Raji (cell line): ENCODE measurements at regions not wholly inside any gene's neighbourhood (a gene's known extent, or its start where the extent isn't known, plus 50 kb on each side); places are given as distances from the start of the nearest gene placed in this dataset.

Experiments used
- POLR2A ChIP-seq: IDR thresholded peaks from 2 replicates; pipeline ENCODE4 v1.6.1; 2011; ENCODE audit warnings: low read depth, low read length, control low read depth; ENCODE audit not compliant: insufficient read depth

DNA sequence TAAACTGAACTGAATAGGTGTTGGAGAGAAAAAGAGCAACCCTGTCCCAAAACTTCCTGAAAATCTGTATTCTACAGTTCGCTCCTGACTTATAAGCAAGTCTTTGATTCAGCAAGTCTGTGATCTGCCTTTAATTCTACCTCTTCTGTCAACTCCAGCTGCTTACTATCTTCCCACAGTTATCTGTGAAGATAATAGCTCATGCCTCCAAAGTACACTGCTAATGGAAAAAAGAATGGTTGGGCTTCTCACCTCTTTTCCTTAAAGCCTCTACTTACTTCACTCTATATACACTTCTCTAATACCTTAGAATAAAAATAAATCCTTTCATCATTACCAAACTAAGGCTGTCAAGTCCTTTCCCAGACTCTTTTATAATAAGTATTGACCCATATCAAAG is 391.5 kb upstream of the MIR17HG start:
- no peak for TF ChIP-seq POLR2A

DNA sequence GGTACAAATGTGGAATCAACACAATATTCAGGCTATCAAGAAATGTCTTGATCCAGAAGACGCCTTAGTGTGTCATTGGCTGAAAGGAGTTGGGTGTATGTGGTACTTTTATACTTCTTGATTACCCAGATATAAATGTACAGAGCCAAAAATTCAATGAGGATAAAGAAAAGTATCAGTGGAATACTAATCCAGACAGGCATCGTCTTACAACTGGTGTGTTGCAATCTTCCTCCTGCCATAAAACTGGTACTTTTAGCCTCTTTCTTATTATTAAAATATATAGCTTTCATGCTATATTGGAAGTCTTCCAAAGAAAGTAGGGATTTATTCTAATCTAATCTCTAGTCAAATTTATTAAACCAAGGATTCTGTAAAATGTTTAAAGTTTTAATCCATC is 388.6 kb upstream of the MIR17HG start:
- no peak for TF ChIP-seq POLR2A

DNA sequence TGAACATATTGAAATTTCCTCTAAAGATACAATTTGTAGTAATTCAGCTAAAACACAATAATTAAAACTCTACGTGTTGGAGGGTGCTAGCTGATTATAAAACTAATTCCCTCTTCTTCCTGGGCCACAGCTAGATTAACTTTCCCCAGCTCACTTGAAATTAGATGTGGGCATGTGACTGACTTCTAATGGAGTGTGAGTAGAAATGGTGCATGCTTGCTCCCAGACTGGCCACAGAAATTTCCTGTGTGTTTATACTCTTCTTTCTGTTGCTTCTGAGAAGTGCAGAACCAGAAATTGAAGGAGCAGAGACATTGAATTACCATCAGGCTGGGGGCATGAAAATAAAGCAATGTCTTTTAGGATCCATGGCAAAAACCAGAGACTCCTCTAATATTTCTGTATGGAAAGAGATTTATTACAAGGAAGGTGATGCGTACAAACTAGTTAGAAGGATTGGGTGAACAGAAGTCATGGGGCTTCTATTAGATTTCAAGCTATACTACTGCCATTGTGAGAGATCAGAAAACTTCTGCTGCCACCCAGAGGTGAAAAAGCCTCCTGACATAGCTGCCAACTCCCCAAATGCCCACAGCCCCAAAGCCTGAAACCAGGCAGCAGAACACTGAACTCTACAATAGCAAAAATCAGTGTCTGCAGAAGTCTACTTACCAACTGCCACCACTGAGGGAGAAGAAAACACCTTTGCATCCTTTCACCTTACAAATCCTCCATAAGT is 379.2 kb upstream of the MIR17HG start:
- TF ChIP-seq POLR2A: no peak

DNA sequence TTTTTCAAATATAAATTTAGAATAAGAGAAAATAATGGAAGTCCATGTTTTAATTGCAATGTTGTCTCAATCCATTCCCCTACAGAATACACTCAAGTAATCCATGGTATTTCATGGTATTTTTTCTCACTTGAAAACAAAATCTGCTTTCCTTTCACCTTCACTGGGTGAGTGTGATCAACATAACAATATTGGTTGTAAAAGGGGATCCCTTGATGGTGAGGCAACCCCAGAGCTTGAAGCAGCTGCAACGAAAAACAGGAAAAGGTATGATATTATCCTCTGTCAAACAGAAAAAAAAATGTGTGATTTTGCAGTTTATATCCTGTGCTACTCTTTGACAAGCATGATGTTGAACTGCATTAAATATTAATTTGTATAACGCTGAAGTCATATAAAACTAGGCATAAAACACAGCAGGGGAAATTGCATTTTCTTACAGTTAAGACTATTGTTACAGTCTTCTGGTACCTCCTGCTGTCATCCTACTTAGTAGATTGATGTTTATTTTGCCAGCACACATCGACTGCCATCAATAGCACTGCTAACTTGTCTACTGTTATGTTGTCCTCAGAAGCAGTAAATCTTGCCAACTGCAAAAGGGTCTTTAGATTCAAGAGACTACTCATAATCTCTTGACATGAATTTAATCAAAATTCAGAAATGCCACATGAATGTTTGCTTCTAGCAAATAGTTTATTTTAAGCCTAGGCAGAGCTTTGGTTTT is 373.1 kb upstream of the MIR17HG start:
- TF ChIP-seq POLR2A: no peak

GRCh38 chr13:90979059-90979458 is 368.4 kb upstream of the MIR17HG start:
- TF ChIP-seq POLR2A: no peak

GRCh38 chr13:90984756-90985155 is 362.7 kb upstream of the MIR17HG start:
- no peak for TF ChIP-seq POLR2A

- no peak for TF ChIP-seq POLR2A
Observed at GRCh38 chr13:90995001-90995400, 352.5 kb upstream of the MIR17HG start.

GRCh38 chr13:90995614-90996013 is 351.9 kb upstream of the MIR17HG start:
- TF ChIP-seq POLR2A: no peak

DNA sequence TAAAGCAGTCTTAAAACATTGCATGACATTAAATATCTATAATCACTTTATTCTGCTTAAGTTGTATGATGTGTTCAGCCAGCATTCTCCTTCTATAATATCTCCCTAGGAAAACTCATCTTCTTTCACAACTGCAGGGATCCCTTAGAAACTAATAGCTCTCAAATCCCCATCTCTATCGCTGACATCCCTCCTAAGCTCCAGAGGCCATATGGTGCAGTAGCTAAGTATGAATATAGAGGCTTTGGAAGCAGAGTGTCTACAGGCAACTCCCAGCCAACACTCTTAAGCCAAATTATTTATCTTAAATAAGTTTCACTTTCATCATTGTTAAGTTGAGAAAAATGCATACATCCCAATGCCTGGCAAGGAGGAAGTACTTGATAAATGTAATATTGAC is 349.5 kb upstream of the MIR17HG start:
- no peak for TF ChIP-seq POLR2A

GRCh38 chr13:90999401-90999800 is 348.1 kb upstream of the MIR17HG start:
- TF ChIP-seq POLR2A: no peak

GRCh38 chr13:91001371-91001770 is 346.1 kb upstream of the MIR17HG start:
- no peak for TF ChIP-seq POLR2A

DNA sequence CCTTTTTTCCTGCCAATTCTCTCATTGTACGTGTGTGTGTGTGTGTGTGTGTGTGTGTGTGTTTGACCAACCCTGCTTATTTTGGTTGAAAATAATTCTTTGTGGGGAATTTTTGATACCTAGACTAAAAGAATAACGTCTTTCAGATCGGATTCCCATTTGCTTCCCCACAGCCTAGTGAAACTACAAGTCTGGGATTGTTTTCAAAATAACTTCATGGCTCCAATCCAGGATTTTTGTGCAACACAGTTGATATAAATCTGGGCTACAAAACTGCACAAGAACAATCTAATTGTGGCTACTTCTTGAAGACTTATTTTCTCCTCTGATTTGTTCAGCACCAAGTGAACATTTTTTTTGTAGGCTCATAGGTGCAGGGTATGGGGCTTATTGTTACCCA is 332.8 kb upstream of the MIR17HG start:
- no peak for TF ChIP-seq POLR2A

DNA sequence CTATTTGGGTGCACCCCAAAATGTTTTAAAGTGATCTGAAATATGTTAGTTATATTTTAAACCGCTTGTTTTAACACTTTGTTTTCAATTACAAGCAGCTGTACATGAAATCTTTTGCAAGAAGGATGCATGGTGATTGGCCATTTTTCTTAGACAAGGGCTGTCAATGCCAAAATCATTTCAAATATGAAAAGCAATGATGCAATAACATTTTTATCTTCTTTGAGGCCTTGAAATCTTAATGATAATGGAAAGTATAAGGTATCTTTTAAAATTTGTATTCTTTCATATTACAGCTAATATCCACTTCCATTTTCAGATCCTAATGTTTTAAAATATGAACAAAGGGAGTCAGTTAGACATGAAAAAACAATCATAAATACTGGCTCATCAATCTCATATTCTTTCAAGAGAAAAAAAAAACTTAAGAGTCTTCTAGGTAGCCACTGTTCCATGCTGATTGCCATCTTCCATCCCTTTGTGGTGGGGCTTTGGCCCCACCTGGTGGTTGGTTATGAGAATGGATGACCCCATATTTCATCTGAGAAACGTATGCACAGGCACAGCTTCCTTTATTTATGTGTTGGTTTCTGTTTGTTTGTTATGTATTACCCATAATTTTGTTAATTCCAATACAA is 330.3 kb upstream of the MIR17HG start:
- no peak for TF ChIP-seq POLR2A

DNA sequence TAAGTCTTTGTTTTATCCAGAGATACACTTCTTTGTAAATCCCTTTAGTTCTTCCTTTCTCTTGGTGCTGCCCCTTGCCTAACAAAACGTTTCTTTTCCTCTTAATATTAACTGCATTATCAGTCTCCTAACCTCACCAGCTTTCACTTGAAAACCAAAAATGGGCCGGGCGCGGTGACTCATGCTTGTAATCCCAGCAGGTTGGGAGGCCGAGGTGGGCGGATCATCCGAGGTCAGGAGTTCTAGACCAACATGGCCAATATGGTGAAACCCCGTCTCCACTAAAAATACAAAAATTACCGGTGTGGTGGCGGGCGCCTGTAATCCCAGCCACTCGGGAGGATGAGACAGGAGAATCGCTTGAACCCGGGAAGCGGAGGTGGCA is 329.8 kb upstream of the MIR17HG start:
- no peak for TF ChIP-seq POLR2A

DNA sequence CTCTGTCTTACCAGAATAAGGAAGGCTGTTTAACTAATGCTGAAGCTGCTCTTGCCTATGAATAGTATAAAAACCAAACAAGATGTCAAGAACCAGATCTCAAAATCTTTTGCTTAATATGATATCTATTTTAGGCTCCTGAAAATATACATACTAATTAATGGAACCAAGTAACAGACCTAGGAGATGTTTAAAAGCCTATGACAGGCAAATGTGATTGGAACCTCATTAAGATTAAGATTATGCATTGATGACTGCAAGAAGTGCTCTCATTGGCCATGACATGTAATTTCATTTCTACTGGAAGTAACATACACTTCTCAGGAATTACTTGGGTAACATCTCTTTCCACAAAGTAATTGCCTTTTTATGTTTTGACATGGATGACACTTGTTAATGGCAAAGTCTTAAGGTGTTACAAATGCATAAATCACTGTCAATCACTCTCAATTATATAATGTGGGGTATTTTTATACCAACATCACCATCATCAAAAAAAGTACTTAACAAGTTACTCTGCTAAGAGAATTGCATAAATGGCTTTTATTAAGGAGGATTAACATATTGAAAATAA is 326.9 kb upstream of the MIR17HG start:
- TF ChIP-seq POLR2A: no peak
